HepG2 (cell line): ENCODE measurements at regions not wholly inside any gene's neighbourhood (a gene's known extent, or its start where the extent isn't known, plus 50 kb on each side); places are given as distances from the start of the nearest gene placed in this dataset.

Experiments
- AGO1 ChIP-seq: fragments of 200-400 bp; formaldehyde crosslinking; IDR thresholded peaks from 2 replicates; pipeline ENCODE4 v1.6.1; 2017; ENCODE audit warnings: mild to moderate bottlenecking, low read depth, low read length, moderate library complexity; ENCODE audit not compliant: poor library complexity, severe bottlenecking
- ARID5B ChIP-seq: IDR thresholded peaks from 2 replicates; pipeline ENCODE4 v1.4.0; 2020; ENCODE audit warnings: mild to moderate bottlenecking, missing genetic modification reagents
- BHLHE40 ChIP-seq: IDR thresholded peaks from 2 replicates; pipeline ENCODE4 v1.6.1; 2011; ENCODE audit warnings: low read length, improper control_type of control experiment
- FOSL2 ChIP-seq: sonication (generic); formaldehyde crosslinking; IDR thresholded peaks from 2 replicates; pipeline ENCODE4 v1.4.0; 2020; ENCODE audit warnings: missing genetic modification reagents
- GPBP1L1 ChIP-seq: sonication (generic); formaldehyde crosslinking; IDR thresholded peaks from 2 replicates; pipeline ENCODE4 v1.5.0; 2020; ENCODE audit warnings: mild to moderate bottlenecking, missing genetic modification reagents
- JUNB ChIP-seq: sonication (generic); formaldehyde crosslinking; IDR thresholded peaks from 2 replicates; pipeline ENCODE4 v1.8.0; 2022; ENCODE audit warnings: missing genetic modification reagents, mild to moderate bottlenecking, borderline replicate concordance
- KLF6 ChIP-seq: IDR thresholded peaks from 2 replicates; pipeline ENCODE4 v1.8.0; 2016; ENCODE audit warnings: missing biosample characterization, missing genetic modification reagents
- ONECUT2 ChIP-seq: sonication (generic); formaldehyde crosslinking; IDR thresholded peaks from 2 replicates; pipeline ENCODE4 v1.4.0; 2020; ENCODE audit warnings: missing genetic modification reagents
- RBAK ChIP-seq: sonication (generic); formaldehyde crosslinking; IDR thresholded peaks from 2 replicates; pipeline ENCODE4 v1.5.1; 2020; ENCODE audit warnings: mild to moderate bottlenecking, missing genetic modification reagents
- SOX13 ChIP-seq, 3 experiments: fragments of 450-650 bp in 1 of 3; sonication (generic) in 1 of 3; formaldehyde crosslinking in 1 of 3; IDR thresholded peaks in 2 of 3; conservative IDR thresholded peaks in 1 of 3; 2 replicates each; pipeline versions ENCODE4 v1.5.0 to v1.6.1; 2016 to 2020; ENCODE audit warnings: antibody characterized with exemption in 1 of 3, mild to moderate bottlenecking in 1 of 3, missing compliant biosample characterization in 1 of 3, missing genetic modification reagents in 1 of 3, moderate library complexity in 1 of 3
- SOX5 ChIP-seq: IDR thresholded peaks from 2 replicates; pipeline ENCODE4 v1.6.1; 2016; ENCODE audit warnings: borderline replicate concordance
- SOX6 ChIP-seq, 2 experiments: fragments of 450-650 bp in 1 of 2; sonication (generic) in 1 of 2; formaldehyde crosslinking in 1 of 2; IDR thresholded peaks; 2 replicates each; pipeline versions ENCODE4 v1.4.0 to v1.6.1; 2017 to 2020; ENCODE audit warnings: antibody characterized with exemption in 1 of 2, mild to moderate bottlenecking in 1 of 2, missing genetic modification reagents in 1 of 2
- TFE3 ChIP-seq: IDR thresholded peaks from 2 replicates; pipeline ENCODE4 v1.6.1; 2016
- U2AF1 ChIP-seq: fragments of 200-400 bp; formaldehyde crosslinking; optimal IDR thresholded peaks from 2 replicates; pipeline ENCODE3; 2017; ENCODE audit warnings: mild to moderate bottlenecking, low read depth, low read length
- ZBTB2 ChIP-seq: sonication (generic); formaldehyde crosslinking; IDR thresholded peaks from 2 replicates; pipeline ENCODE4 v1.8.0; 2022; ENCODE audit warnings: low read depth, missing genetic modification reagents
- ZFP36L2 ChIP-seq: sonication (generic); formaldehyde crosslinking; IDR thresholded peaks from 2 replicates; pipeline ENCODE4 v1.4.0; 2020; ENCODE audit warnings: missing genetic modification reagents
- ZNF251 ChIP-seq: sonication (generic); formaldehyde crosslinking; IDR thresholded peaks from 2 replicates; pipeline ENCODE4 v1.9.0; 2021; ENCODE audit warnings: mild to moderate bottlenecking, missing genetic modification reagents

GRCh38 chr2:185255566-185255965 lies 483.0 kb upstream of the FSIP2 start (continued):
- TF ChIP-seq RBAK (CRISPR knock-in tag) (no peak), SOX6 (IDR thresholded peaks at IDR 0.05) (no peak), SOX6 (CRISPR knock-in tag; IDR thresholded peaks at IDR 0.05) (peak; percentile 45; the same call in 1 of the 2 replicates), ONECUT2 (CRISPR knock-in tag) (peak; percentile 46; the same call in 1 of the 2 replicates), ZNF251 (CRISPR knock-in tag) (no peak), FOSL2 (CRISPR knock-in tag) (peak; percentile 94), ARID5B (CRISPR knock-in tag) (0 out of 2 replicates have a peak, but pooled peaks have one; percentile 28), U2AF1 (no peak), BHLHE40 (peak; percentile 94), ZBTB2 (CRISPR knock-in tag) (no peak), JUNB (CRISPR knock-in tag) (peak; percentile 69; the same call in 1 of the 2 replicates), ZFP36L2 (CRISPR knock-in tag) (no peak), SOX13 (IDR thresholded peaks at IDR 0.05) (no peak), SOX13 (CRISPR knock-in tag; conservative IDR thresholded peaks at IDR 0.05 in 1 of 2, IDR thresholded peaks at IDR 0.05 in 1 of 2) (peak in 1 of 2 experiments; percentile 46; a peak in 1 of 4 replicates), KLF6 (0 out of 2 replicates have a peak, but pooled peaks have one; percentile 18), SOX5 (CRISPR knock-in tag) (peak; percentile 46; the same call in 1 of the 2 replicates), TFE3 (CRISPR knock-in tag) (peak; percentile 19; the same call in 1 of the 2 replicates), AGO1 (no peak), GPBP1L1 (CRISPR knock-in tag) (no peak)
